ENCODE measurements at regions not wholly inside any gene's neighbourhood (a gene's known extent, or its start where the extent isn't known, plus 50 kb on each side); places are given as distances from the start of the nearest gene placed in this dataset.
"Not testable (repeated sequence)": the region's sequence is repeated elsewhere in the genome, so short reads cannot be mapped to it uniquely, and the experiment has no call there.

- no peak for DNase-seq
These were observed 68.2 kb downstream of the ATP23 start for GRCh38 chr12:58009405-58010195.

DNA sequence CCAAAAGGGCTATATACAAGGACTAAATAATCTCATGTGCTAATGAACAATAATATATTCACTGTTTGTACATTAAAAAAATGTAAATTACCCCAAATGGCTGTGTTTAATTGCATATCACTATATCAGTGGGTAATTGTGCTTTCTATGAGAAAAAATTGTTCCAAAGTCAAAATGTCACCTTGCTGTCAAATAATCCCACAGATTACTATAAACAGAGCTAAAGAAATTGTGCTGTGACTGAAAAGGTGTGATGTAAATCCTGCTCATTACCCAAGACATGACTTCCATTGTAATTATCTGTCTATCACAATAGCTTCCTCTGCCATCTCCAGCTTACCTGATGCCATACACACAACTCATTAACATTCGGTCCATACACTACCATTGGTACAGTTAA is 70.3 kb downstream of the ATP23 start:
- DNase-seq: no peak

GRCh38 chr12:58022379-58023020 is 81.1 kb downstream of the ATP23 start:
- not testable (repeated sequence) for DNase-seq

DNA sequence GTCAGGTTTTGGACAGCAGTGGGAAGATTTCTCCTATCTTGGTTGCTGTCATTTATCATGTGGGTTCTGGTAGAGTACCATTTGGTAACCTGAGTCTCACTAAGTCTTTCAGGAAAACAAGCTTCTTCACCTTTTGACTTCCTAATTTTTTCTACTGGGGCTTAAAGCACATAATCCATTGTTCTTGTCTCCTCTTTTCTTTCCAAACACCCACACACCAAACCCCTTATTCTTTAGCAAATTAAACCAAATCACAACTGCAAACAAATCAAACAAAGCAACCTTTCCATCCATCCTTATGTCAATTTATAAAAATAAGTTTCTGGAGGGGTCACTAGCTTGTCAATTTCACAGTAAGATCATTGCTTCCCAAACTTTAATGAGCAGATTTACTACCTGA is 84.1 kb downstream of the ATP23 start:
- DNase-seq: no peak

DNA sequence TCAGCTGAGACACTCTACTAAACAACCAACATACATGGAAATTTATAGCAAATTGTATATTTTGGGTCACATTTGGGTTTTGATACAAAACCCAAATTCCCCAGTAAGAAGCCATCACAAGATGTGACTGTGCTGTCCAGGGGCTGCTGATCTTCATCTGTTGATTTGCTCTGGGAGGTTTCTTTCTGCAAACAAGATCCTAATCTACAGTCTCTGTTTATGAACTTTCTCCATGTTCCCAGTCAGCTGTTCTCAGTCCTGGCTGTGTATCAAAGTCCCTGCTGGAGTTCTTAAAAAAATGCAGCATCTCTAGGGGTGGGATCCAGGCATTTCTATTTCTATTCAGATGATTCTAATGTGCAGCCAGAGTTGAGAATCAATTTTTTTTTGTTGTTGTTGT is 85.1 kb downstream of the ATP23 start:
- no peak for DNase-seq

DNA sequence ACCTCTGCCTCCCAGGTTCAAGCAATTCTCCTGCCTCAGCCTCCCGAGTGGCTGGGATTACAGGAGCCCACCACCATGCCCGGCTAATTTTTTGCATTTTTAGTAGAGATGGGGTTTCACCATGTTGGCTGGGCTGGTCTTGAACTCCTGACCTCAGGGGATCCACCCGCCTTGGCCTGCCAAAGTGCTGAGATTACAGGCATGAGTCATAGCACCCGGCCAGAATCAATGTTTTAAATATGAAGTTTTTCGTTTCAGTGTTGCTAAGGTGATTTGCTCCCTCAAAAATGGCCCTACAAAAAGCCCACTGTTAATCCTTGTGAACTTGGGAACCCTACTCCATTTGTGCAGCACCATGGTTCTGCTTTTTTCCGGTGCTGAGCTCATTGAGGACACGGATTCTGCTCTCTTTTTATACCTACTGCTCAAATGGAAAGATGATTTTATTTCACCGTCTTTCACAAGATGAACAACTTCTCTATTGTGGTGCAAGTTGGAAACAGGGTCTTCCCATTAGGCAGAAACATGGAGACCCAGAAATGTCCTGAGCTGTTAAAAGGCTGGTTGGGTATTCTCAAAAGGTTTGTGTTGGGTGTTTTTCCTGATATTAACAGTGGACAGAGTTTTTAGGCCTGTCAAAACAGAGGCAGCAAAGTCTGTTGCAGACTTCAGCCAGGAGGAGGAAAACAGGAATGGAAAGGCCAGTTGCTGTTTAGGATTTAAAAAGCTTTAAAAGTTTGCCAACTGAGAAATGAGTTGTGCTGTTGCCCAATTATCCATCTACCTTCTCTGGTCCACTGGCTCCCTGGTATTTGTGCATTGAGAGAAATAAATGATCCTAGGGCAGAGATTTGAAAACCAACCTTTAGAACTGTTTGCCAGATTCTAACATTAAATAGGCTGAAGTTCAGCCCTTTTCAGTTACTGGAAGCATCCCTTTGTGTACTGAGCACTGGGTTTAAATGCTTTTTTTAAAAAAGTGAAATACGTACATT is 85.8 kb downstream of the ATP23 start:
- DNase-seq: no peak

GRCh38 chr12:58028294-58028693 is 86.9 kb downstream of the ATP23 start:
- no peak for DNase-seq

DNA sequence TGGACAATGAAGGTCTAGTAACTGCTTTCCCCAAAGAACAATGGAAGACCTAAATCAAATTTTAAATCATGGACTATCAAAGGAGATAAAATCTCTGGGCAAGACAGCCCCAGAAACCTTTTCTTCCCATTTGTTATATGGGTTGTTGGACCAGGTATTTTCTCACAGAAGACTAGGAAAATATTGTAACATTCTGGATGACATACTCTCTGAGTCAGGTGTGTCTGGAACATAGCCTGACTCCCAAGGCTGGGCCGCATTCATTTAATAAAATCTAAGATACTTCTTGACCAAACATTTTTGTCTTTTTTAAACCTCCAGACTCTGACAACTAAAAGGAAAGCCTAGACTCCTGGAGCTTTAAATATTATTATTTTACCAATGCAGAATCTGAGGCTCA is 87.9 kb downstream of the ATP23 start:
- DNase-seq: no peak

DNA sequence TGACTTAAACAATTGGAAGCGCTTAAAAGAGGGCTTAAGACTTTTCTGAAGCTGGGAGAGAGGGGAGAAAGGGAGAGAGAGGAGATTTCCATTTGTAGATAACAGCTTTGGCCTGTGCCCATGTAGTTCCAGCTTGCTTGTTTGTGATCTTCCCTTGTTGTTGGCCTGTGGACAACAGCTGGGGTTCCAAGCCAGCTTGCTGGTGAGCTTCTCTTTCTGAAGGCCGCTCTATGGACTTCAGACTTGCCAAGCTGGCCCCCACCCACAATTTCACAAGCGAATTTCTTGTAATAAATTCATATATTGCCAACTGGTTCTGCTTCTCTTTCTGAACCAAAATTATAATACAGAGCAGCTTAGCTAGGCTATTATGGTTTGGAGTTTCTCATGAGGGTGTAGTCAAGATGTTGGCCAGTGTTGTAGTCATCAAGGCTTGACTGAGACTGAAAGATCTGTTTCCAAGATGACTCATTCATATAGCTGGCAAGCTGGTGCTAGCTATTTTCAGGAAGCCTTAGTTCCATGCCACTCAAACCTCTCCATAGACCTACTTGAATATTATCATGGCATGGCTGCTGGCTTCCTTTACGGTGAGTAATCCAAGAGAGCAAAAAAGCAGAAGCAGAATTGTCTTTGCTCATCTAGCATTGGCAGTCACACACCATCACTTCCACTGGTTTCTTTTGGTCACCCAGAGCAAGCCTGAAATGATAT is 89.4 kb downstream of the ATP23 start:
- DNase-seq: no peak

GRCh38 chr12:58032156-58032555 is 90.8 kb downstream of the ATP23 start:
- no peak for DNase-seq

- no peak for DNase-seq
These were observed 92.5 kb downstream of the ATP23 start for GRCh38 chr12:58033831-58034230.

DNA sequence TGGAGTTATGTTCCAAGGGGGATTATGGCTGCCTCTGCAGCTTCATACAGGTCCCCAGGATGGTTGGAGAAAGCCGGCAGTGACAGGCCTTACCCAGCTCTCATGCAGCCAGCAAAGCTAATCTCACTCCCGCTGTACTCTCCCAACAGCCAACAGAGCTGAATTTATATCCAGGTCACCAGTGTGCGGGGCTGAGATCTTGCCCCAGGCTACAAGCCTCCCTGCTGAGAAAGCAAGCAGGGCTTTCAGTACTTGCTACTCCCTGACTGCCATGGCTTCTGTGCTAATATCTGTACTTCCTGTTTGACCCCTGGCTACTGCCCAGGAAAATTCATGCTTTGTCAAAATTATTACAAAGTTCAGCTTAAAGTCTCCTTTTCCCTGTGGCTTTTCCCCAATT is 92.9 kb downstream of the ATP23 start:
- DNase-seq: no peak

- no peak for DNase-seq
These were observed 93.3 kb downstream of the ATP23 start for GRCh38 chr12:58034712-58035111.

- DNase-seq: no peak
These were observed 100.1 kb downstream of the ATP23 start for GRCh38 chr12:58041441-58041840.

DNA sequence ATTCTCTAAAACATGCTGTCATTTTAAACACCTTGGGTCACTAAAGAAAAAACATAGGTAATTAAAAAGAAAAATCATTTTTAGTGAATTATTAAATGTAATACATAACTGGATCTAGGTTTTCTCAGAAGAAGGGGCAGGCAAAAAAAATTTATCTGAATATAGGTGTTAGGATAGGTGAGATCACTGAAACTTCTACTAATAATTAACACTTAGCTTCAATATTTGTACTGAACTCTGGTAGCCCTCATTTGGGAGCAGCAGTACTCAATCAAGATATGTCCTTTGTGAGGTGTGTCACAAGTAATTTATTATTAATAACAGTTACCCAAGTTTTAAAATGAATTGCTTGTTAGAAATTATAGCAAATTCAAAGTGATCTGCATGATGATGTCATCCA is 103.6 kb downstream of the ATP23 start:
- no peak for DNase-seq

DNA sequence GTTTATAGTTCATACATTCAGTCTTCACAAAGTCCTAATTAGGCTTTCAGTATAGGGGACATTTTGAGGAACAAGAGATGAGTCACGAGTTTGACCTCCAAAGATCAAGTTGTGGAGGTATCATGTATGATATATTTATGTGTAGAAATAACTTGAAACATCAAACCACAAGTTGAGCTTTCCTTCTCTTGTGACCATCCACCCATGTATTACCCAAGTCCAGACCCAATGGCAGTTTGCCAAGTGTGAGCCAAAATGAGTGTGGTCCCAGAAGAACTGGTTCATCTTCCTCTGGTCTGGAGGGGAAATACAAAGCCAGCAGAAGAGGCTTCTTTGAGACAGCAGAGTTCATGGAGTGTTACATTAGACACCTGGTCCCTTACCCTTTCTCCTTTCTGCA is 104.9 kb downstream of the ATP23 start:
- DNase-seq: no peak

DNA sequence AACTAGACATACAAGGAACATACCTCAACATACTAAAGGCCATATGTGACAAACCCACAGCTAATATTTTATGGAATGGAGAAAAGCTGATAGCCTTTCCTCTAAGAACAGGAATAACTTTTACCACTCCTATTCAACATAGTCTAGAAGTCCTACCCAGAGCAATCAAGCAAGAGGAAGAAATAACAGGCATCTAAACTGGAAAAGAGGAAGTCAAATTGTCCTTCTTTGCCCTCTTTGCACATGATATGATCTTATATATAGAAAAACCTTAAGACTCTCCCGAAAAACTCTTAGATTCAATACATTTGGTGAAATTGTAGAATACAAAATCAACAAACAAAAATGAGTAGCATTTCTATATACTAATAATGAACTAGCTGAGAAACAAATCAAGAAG is 110.0 kb downstream of the ATP23 start:
- DNase-seq: no peak

DNA sequence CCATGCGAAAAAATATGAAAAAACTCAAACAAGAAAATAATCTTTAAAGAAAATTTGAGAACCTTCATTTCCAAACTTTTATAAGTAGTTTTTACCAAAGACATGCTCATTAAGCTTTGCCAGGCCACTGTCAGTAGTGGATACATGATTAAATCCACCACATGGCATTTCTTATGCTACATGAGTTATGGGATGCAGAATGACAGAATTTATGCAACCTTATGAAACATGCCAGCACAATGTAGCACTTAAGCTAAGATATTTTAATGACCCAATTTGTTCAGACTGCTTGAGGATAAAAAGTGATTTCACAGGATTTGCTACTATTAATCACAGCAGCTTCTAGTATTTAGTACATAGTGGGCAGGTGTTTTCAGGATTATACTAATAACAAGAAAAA is 123.3 kb downstream of the ATP23 start:
- no peak for DNase-seq

- peak; percentile 53 for DNase-seq
These were observed 124.9 kb downstream of the ATP23 start for GRCh38 chr12:58066296-58066695.

GRCh38 chr12:58067610-58068387 is 126.4 kb downstream of the ATP23 start:
- DNase-seq: no peak

DNA sequence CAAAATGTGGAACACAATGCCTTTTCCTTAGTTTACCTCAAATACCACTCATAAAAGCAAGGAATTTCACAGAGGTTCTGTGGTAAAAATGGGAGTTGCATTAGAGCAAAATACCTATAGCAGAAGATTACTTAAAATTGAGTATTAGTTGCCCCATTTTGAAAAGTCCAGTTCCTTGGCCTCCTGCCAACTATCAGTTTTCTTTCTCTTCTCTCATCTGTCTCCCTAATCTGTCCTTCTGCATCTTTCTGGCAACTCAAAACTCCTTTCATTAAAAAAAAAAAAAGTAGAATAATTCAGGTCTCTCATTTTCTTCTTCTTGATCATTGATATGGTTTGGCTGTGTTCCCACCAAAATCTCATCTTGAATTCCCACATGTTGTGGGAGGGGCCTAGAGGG is 127.3 kb downstream of the ATP23 start:
- no peak for DNase-seq

Measured in NCI-H345 (cell line).